Fibroblast of skin of right quadriceps (primary cell): ENCODE measurements at regions not wholly inside any gene's neighbourhood (a gene's known extent, or its start where the extent isn't known, plus 50 kb on each side); places are given as distances from the start of the nearest gene placed in this dataset.

ENCODE experiments used
- DNase-seq: peaks from one replicate; pipeline ENCODE4 v3.0.0-alpha.2; 2013

DNA sequence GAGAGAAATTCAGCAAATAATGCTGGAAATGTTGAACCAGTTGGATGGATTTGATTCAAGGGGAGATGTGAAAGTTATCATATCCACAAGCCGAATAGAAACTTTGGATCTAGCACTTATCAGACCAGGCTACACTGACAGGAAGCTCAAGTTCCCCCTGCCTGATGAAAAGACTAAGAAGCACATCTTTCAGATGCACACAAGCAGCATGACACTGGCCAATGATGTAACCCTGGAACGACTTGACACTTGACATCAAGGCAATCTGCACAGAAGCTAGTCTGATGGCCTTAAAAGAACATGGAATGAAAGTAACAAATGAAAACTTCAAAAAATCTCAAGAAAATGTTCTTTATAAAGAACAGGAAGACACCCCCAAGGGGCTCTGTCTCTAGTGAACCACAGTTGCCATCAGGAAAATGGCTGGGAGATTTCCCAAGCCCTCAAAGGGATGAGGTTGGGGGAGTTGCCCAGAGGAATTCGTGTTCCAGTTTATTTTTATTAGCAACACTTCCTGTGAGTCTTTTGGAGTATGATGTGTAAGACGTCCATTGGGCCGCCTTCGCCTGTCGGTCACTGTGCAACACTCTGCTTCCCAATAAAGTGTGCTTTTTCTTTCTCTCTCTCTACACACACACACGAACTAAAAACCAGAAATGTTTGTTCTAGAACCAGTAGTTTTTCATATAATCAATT is 200.0 kb downstream of the HIBADH start:
- DNase-seq, result peak; percentile 8

GRCh38 chr7:27464970-27465369 is 197.7 kb downstream of the HIBADH start:
- no peak for DNase-seq

GRCh38 chr7:27466703-27467102 is 196.0 kb downstream of the HIBADH start:
- DNase-seq, result no peak

DNA sequence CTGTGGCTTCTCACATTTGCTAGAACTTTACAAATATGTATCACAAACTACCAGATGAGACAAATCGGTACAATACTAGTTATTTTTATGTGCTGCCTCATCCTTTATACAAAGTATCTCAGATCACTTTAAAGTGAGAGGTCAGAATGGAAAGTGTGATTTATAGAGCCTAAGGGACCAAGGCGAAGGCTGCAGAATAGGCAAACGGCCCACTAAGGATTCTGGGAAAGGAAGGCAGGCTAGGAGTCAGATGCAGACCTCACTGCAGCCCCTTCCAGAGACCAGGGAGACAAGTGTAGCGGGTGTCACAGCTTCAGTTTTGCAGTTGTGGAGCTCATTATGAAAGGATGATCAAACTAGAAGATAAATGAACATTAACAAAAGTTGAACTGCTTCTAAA is 190.6 kb downstream of the HIBADH start:
- DNase-seq, result no peak
